Esophagus squamous epithelium (tissue), 5 donors: ENCODE measurements at regions not wholly inside any gene's neighbourhood (a gene's known extent, or its start where the extent isn't known, plus 50 kb on each side); places are given as distances from the start of the nearest gene placed in this dataset.

Experiments
- DNase-seq: peaks from one replicate; lab custom pipeline; 2025; lab: John Stamatoyannopoulos, UW
- H3K27ac ChIP-seq, 4 donors: fragments of 200-600 bp; sonication (generic); one replicate each; pipeline ENCODE4 v1.5.1; 2016 to 2019; ENCODE audit warnings: mild to moderate bottlenecking in 1 of 4
- H3K27me3 ChIP-seq, 4 donors: fragments of 200-600 bp; sonication (generic); 1 replicate in 3 of 4; 2 replicates in 1 of 4; pipeline versions ENCODE4 v1.5.1 to v1.6.0; 2017 to 2021; ENCODE audit warnings: antibody characterized with exemption in 1 of 4
- H3K36me3 ChIP-seq, 3 donors: fragments of 200-600 bp; sonication (generic); one replicate each; pipeline ENCODE4 v1.5.1; 2016 to 2019
- H3K4me1 ChIP-seq, 3 donors: fragments of 200-600 bp; sonication (generic); one replicate each; pipeline ENCODE4 v1.5.1; 2017 to 2019
- H3K4me3 ChIP-seq, 4 donors: fragments of 200-600 bp; sonication (generic); 1 replicate in 3 of 4; 2 replicates in 1 of 4; pipeline ENCODE4 v1.5.1; 2016 to 2019; ENCODE audit warnings: mild to moderate bottlenecking in 2 of 4, moderate library complexity in 1 of 4
- H3K9me3 ChIP-seq, 3 donors: fragments of 200-600 bp; sonication (generic); one replicate each; pipeline ENCODE4 v1.5.1; 2016 to 2019
- POLR2A ChIP-seq, 4 donors: fragments of 450-650 bp; IDR thresholded peaks; one replicate each; pipeline ENCODE4 v1.6.1; 2017; ENCODE audit warnings: antibody characterized with exemption in 4 of 4, mild to moderate bottlenecking in 4 of 4, moderate library complexity in 3 of 4
- WGBS, 2 donors: methylation state at CpG; one replicate each; pipeline ENCODE4 v1.1.5; 2018; 5-methylcytosine and 5-hydroxymethylcytosine counted together
- intact Hi-C: fragments of 100-400 bp; cut with DNase I; formaldehyde crosslinking; loops from one replicate; pipeline ENCODE4 v1.15.0; 2022
- TF ChIP-seq, protein P1 (sequence below), 6 experiments: fragments of 450-650 bp in 4 of 6; fragments of 200-600 bp in 2 of 6; sonication (generic) in 2 of 6; IDR thresholded peaks; one replicate each; pipeline ENCODE4 v1.5.1; 2016 to 2019; ENCODE audit warnings: antibody characterized with exemption in 6 of 6, mild to moderate bottlenecking in 4 of 6, moderate library complexity in 4 of 6
- donor health status: DM: yes; HTN: yes; CAD: no.

DNA sequence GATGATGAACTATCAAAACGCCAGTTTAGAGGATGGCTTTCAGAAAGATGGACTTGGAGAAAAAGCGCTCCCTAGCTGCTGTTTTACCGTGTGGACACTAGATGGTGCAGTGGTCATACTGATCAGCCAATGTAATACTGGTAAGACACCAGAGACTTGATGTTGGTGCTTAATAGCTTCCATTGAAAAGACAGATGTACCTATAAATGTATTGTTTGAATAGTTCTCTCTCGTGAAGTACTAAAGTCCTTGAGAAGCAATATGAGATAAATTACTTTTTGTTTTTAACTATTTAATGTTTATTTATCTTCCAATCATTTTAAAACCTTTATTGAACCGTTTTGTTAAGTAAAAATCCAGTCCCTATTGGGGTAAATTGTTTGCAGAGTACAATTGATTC lies 63.9 kb upstream of the FUCA2 start:
- no peaks in the 10 kb centered on the region for H3K9me3 ChIP-seq
- no peak overlapping the region for H3K4me3 ChIP-seq
- H3K27me3 ChIP-seq, result no peaks in the 10 kb centered on the region
- intact Hi-C loops, result no loop called here
- no peak for TF ChIP-seq POLR2A (IDR thresholded peaks at IDR 0.05)
- TF ChIP-seq, protein P1, sequence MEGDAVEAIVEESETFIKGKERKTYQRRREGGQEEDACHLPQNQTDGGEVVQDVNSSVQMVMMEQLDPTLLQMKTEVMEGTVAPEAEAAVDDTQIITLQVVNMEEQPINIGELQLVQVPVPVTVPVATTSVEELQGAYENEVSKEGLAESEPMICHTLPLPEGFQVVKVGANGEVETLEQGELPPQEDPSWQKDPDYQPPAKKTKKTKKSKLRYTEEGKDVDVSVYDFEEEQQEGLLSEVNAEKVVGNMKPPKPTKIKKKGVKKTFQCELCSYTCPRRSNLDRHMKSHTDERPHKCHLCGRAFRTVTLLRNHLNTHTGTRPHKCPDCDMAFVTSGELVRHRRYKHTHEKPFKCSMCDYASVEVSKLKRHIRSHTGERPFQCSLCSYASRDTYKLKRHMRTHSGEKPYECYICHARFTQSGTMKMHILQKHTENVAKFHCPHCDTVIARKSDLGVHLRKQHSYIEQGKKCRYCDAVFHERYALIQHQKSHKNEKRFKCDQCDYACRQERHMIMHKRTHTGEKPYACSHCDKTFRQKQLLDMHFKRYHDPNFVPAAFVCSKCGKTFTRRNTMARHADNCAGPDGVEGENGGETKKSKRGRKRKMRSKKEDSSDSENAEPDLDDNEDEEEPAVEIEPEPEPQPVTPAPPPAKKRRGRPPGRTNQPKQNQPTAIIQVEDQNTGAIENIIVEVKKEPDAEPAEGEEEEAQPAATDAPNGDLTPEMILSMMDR (IDR thresholded peaks at IDR 0.05), result peak; percentile 71 to 94 (median 88)
- peaks cover 0 to 10% (median 7%) of the 10 kb centered on the region in 3 donors for H3K4me1 ChIP-seq
- WGBS, 2 donors, result 1 to 17% methylated on average over 5 of the region's 5 CpGs
- no peak for DNase-seq
- no peak overlapping the region for H3K27ac ChIP-seq
- no peaks in the 10 kb centered on the region for H3K36me3 ChIP-seq

DNA sequence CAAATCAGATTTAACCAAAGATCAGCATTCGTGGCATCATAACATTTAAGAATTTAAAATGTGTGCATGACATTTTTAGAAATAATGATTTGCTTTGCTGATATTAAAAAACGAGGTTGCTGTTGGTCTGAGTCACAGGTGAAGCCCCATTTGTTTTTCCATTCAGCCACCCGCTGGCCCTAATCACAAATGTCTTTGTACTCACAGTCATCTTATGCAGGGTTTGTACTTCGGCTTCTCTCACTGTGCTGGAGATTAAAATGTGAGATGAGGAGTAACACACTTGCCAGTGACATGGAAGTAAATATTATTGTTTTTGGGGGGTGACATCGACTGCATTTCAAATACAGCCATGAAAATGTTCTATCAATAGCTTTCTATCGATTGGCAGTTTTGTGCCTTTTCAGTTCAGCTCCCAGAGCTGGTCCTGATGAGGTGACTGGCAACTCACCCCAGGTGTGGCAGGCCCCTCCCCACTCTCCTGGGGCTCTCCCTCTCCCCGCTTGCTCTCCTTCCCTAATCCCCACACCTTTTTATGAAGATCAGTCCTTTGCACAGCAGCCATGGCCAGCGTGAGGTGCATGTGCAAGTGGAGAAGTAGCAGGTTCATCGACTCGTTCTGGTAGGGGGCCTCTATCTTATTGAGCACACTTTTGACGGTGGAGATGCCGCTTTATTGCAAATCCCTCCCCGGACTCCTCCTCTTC lies 58.8 kb upstream of the FUCA2 start:
- Histone ChIP-seq H3K27ac (no peak overlapping the region), H3K9me3 (no peaks in the 10 kb centered on the region), H3K4me1 (no peaks in the 10 kb centered on the region), H3K4me3 (no peak overlapping the region), H3K27me3 (no peaks in the 10 kb centered on the region), H3K36me3 (no peaks in the 10 kb centered on the region)
- intact Hi-C loops, result loop anchor here (5.0 kb wide), 1 partner anchor 442 kb away; no protein-coding TSS in a partner anchor
- no peak for DNase-seq
- TF ChIP-seq, protein P1 (IDR thresholded peaks at IDR 0.05), result no peak
- no peak for TF ChIP-seq POLR2A (IDR thresholded peaks at IDR 0.05)
- 78 to 86% methylated on average over 13 of the region's 13 CpGs for WGBS, 2 donors

DNA sequence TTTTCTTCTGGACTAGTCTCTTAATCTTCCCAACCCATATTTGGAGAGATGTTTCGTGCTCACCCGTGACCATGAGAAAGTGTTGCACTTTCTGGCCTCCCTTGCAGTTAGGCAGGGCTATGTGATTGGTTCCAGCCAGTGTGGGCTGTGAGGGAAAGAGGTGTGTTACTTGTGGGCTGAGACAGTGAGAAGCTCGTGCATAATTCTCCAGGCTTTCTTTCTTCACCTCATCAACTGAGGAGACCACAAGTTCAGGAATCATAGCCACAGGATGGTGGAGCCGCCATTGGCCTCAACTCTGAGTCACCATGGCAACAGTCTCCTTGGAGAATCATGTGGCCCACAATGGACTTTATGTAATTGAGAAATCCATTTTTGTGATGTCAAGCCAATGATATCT lies 57.5 kb upstream of the FUCA2 start:
- no peak for DNase-seq
- no peaks in the 10 kb centered on the region for H3K27me3 ChIP-seq
- H3K27ac ChIP-seq, result peak overlapping the region in 2 of 4 donors; percentile 0 to 43
- WGBS, 2 donors, result 78 to 80% methylated on average over 4 of the region's 4 CpGs
- H3K4me3 ChIP-seq, result no peak overlapping the region
- H3K9me3 ChIP-seq, result no peaks in the 10 kb centered on the region
- H3K36me3 ChIP-seq, result no peaks in the 10 kb centered on the region
- peaks cover 0 to 5% (median 0%) of the 10 kb centered on the region in 3 donors for H3K4me1 ChIP-seq
- TF ChIP-seq, protein P1 (IDR thresholded peaks at IDR 0.05), result no peak
- TF ChIP-seq POLR2A (IDR thresholded peaks at IDR 0.05), result no peak
- intact Hi-C loops, result no loop called here

DNA sequence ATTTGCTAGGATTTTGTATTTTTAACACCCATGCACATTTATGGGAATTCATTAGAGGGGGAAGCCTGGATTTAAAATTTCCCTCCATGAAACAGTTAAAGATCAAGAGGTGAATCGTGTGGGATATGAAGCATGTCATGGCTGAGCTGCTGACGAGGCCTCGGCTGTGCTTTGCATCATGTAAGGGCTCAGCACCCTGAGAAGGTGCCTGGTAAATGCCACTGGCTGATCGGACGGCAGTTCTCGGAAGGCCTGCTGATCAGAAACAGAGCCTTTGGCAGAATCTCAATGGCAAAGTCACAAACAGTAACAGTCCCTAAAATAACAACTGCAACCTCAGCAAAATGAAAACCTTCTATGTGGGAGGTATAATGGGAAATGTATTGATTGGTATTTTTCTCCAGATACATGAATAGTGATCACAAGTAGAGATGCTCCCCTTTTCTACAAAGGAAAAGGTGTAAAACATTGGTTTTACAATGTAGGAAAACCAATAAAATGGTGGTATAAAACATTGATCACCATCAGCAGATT lies 53.0 kb upstream of the FUCA2 start:
- peaks cover 0 to 5% (median 0%) of the 10 kb centered on the region in 3 donors for H3K4me1 ChIP-seq
- no peak for TF ChIP-seq POLR2A (IDR thresholded peaks at IDR 0.05)
- TF ChIP-seq, protein P1 (IDR thresholded peaks at IDR 0.05), result no peak
- no peaks in the 10 kb centered on the region for H3K9me3 ChIP-seq
- no peak overlapping the region for H3K27ac ChIP-seq
- H3K36me3 ChIP-seq, result no peaks in the 10 kb centered on the region
- 70 to 77% methylated on average over 4 to 6 of the region's 6 CpGs for WGBS, 2 donors
- no peak for DNase-seq
- no peaks in the 10 kb centered on the region for H3K27me3 ChIP-seq
- intact Hi-C loops, result no loop called here
- no peak overlapping the region for H3K4me3 ChIP-seq

DNA sequence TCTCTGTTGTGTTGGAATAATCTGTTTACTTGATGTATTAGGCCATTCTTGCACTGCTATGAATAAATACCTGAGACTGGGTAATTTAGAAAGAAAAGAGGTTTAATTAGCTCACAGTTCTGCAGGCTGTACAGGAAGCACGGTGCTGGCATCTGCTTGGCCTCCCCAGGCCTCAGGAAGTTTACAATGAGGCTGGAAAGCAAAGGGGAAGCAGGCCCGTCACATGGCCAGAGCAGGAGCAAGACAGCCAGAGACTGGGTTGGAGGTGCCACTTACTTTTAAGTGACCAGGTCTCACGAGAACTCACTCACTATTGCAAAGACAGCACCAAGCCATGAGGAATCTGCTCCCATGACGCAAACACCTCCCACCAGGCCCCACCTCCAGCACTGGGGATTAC lies 50.6 kb upstream of the FUCA2 start:
- intact Hi-C loops, result no loop called here
- 75 to 85% methylated on average over 4 of the region's 4 CpGs for WGBS, 2 donors
- DNase-seq, result no peak
- Histone ChIP-seq H3K4me1 (peaks cover 0 to 5% (median 0%) of the 10 kb centered on the region in 3 donors), H3K27ac (no peak overlapping the region), H3K36me3 (no peaks in the 10 kb centered on the region), H3K27me3 (no peaks in the 10 kb centered on the region), H3K9me3 (no peaks in the 10 kb centered on the region), H3K4me3 (no peak overlapping the region)
- TF ChIP-seq, protein P1 (IDR thresholded peaks at IDR 0.05), result no peak
- no peak for TF ChIP-seq POLR2A (IDR thresholded peaks at IDR 0.05)
